H1 (cell line): ENCODE measurements at regions not wholly inside any gene's neighbourhood (a gene's known extent, or its start where the extent isn't known, plus 50 kb on each side); places are given as distances from the start of the nearest gene placed in this dataset.

ENCODE experiments used
- TAF1 ChIP-seq: IDR thresholded peaks from 2 replicates; pipeline ENCODE4 v1.6.1; 2011; ENCODE audit warnings: mild to moderate bottlenecking, low read depth, low read length
- TF ChIP-seq, protein P1 (sequence below), 3 experiments: IDR thresholded peaks; 1 replicate in 2 of 3; 2 replicates in 1 of 3; pipeline versions ENCODE4 v1.5.1 to v1.6.1; 2011; ENCODE audit warnings: low read length in 3 of 3, mild to moderate bottlenecking in 3 of 3, inconsistent platforms in 2 of 3, low read depth in 1 of 3, moderate library complexity in 1 of 3; ENCODE audit not compliant: insufficient read depth in 1 of 3; ENCODE audit errors: control extremely low read depth in 1 of 3

DNA sequence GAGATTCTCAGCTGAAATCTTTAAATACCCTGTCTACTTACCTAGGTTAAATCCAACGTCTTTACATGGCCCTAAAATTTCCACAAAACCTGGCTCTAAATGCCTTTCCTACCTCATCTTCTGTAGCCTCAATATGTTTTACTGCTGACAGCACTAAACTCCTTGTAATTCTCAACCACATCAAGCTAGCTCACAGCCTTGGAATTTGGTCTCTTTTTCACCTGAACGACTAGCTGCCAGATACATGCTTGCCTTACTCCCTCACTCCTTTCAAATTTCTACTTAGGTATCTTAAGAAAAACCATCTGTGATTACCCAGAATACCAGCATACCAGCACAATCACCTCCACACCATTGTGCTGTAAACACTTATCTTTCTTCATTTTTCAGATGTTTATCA, 635.6 kb upstream of the PCDH10 start:
- no peak for TF ChIP-seq TAF1
- TF ChIP-seq, protein P1, sequence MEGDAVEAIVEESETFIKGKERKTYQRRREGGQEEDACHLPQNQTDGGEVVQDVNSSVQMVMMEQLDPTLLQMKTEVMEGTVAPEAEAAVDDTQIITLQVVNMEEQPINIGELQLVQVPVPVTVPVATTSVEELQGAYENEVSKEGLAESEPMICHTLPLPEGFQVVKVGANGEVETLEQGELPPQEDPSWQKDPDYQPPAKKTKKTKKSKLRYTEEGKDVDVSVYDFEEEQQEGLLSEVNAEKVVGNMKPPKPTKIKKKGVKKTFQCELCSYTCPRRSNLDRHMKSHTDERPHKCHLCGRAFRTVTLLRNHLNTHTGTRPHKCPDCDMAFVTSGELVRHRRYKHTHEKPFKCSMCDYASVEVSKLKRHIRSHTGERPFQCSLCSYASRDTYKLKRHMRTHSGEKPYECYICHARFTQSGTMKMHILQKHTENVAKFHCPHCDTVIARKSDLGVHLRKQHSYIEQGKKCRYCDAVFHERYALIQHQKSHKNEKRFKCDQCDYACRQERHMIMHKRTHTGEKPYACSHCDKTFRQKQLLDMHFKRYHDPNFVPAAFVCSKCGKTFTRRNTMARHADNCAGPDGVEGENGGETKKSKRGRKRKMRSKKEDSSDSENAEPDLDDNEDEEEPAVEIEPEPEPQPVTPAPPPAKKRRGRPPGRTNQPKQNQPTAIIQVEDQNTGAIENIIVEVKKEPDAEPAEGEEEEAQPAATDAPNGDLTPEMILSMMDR (IDR thresholded peaks at IDR 0.05; ENCODE audit: control extremely low read depth in 1 of 3, insufficient read depth in 1 of 3, low read depth in 1 of 3, low read length in 3 of 3): no peak
